GM06990 (cell line): ENCODE measurements at regions not wholly inside any gene's neighbourhood (a gene's known extent, or its start where the extent isn't known, plus 50 kb on each side); places are given as distances from the start of the nearest gene placed in this dataset.

Experiments
- DNase-seq: peaks from one replicate; pipeline ENCODE4 v3.0.0-alpha.2; 2011; ENCODE audit not compliant: insufficient read length; ENCODE audit errors: extremely low read depth
- H3K27me3 ChIP-seq: replicated peaks from 2 replicates; pipeline ENCODE4 v1.6.0; 2011; ENCODE audit warnings: low read length; ENCODE audit not compliant: control insufficient read depth, insufficient read depth
- H3K36me3 ChIP-seq: 2 replicates; pipeline ENCODE4 v1.5.1; 2011; ENCODE audit warnings: low read length; ENCODE audit not compliant: control insufficient read depth, insufficient read depth
- H3K4me3 ChIP-seq: replicated peaks from 2 replicates; pipeline ENCODE4 v1.5.1; 2011; ENCODE audit warnings: low read depth, mild to moderate bottlenecking, control low read depth, low read length
- TF ChIP-seq, protein P1 (sequence below): IDR thresholded peaks from 2 replicates; pipeline ENCODE4 v1.5.1; 2011; ENCODE audit warnings: low read length, control low read depth, mild to moderate bottlenecking, inconsistent platforms; ENCODE audit not compliant: insufficient read depth, poor library complexity, severe bottlenecking

DNA sequence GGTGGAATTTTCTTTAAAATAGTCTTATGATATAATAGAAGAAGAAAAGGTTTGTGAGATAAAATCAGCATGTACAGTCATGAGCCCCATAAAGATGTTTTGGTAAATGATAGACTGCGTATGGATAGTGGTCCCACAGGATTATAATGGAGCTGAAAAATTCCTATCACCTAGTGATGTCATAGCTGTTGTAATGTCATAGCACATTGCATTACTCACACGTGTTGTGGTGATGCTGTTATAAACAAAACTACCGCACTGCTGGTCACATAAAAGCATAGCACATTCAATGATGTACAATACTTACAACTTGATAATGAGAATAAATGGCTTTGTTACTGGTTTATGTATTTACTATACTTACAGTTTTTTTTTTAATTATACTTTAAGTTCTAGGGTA lies 715.2 kb upstream of the HTR2C start:
- Histone ChIP-seq H3K27me3 (no peaks in the 10 kb centered on the region), H3K36me3 (no peaks in the 10 kb centered on the region), H3K4me3 (no peak overlapping the region)
- DNase-seq: no peak
- TF ChIP-seq, protein P1, sequence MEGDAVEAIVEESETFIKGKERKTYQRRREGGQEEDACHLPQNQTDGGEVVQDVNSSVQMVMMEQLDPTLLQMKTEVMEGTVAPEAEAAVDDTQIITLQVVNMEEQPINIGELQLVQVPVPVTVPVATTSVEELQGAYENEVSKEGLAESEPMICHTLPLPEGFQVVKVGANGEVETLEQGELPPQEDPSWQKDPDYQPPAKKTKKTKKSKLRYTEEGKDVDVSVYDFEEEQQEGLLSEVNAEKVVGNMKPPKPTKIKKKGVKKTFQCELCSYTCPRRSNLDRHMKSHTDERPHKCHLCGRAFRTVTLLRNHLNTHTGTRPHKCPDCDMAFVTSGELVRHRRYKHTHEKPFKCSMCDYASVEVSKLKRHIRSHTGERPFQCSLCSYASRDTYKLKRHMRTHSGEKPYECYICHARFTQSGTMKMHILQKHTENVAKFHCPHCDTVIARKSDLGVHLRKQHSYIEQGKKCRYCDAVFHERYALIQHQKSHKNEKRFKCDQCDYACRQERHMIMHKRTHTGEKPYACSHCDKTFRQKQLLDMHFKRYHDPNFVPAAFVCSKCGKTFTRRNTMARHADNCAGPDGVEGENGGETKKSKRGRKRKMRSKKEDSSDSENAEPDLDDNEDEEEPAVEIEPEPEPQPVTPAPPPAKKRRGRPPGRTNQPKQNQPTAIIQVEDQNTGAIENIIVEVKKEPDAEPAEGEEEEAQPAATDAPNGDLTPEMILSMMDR: no peak

GRCh38 chrX:113868177-113868576 lies 715.7 kb upstream of the HTR2C start:
- H3K27me3 ChIP-seq: no peaks in the 10 kb centered on the region
- DNase-seq: no peak
- TF ChIP-seq, protein P1: no peak
- no peak overlapping the region for H3K4me3 ChIP-seq
- H3K36me3 ChIP-seq: no peaks in the 10 kb centered on the region

DNA sequence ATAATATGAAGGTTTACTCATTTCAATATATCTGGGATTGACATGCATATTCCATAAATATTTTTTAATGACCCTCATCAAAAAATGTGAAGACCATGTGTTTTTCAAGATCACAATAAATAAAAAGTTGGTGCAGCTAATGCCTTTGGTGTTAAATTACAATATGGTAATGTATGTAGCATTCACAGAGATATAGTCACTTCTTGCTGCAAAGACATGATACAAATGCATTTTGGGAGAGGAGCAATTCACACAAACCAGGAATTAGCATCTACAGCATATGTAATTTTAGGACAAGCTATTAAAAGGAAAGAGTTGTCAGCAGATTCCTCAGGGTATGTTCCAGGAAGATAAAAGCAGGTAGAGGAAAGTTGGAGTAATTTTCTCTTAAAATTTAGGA lies 734.5 kb upstream of the HTR2C start:
- TF ChIP-seq, protein P1: no peak
- H3K4me3 ChIP-seq: no peak overlapping the region
- no peak for DNase-seq

GRCh38 chrX:113833096-113834055 lies 750.5 kb upstream of the HTR2C start:
- H3K27me3 ChIP-seq: no peaks in the 10 kb centered on the region
- TF ChIP-seq, protein P1: no peak
- no peak for DNase-seq

More for the DNA sequence above, 734.5 kb upstream of the HTR2C start:
- H3K36me3 ChIP-seq: no peaks in the 10 kb centered on the region
- no peaks in the 10 kb centered on the region for H3K27me3 ChIP-seq

DNA sequence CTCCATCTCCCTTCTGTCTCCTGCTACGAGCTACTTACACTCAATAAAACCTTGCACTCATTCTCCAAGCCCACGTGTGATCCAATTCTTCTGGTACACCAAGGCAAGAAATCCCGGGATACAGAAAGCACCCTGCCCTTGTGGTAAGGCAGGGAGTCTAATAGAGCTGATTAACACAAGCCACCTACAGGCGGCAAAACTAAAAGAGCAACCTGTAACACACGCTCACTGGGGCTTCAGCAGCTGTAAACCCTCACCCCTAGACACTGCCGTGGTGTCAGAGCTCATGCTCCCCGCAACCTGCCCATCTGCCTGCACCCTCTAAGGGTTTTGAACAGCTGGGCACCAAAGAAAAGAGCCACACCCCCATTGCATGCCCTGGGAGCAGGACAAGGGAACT lies 755.4 kb upstream of the HTR2C start:
- DNase-seq: no peak
- TF ChIP-seq, protein P1: no peak
- H3K27me3 ChIP-seq: no peaks in the 10 kb centered on the region
- H3K36me3 ChIP-seq: no peaks in the 10 kb centered on the region
- no peak overlapping the region for H3K4me3 ChIP-seq

More at GRCh38 chrX:113833096-113834055, 750.5 kb upstream of the HTR2C start:
- H3K36me3 ChIP-seq: no peaks in the 10 kb centered on the region
- no peak overlapping the region for H3K4me3 ChIP-seq
